C1 segment of cervical spinal cord (tissue), 14 donors: ENCODE measurements at regions not wholly inside any gene's neighbourhood (a gene's known extent, or its start where the extent isn't known, plus 50 kb on each side); places are given as distances from the start of the nearest gene placed in this dataset.

Experiments used
- DNase-seq, 14 donors: peaks; one replicate each; lab custom pipeline; 2025; lab: John Stamatoyannopoulos, UW

DNA sequence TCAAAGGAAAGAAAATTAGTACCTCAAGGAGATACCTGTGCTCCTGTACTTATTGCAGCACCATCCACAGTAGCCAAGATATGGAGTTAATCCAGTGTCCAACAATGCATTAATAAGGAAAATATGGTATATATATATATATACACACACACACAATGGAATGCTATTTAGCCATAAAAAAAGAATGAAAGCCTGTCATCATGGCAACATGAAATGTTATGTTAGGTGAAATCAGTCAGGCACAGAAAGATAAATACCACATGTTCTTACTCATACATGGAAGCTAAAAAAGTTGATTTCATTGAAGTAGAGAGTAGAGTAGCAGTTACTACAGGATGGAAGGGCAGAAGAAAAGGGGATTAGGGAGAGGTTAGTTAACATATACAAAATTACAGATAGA is 601.5 kb downstream of the ANXA1 start:
- DNase-seq, result no peak

DNA sequence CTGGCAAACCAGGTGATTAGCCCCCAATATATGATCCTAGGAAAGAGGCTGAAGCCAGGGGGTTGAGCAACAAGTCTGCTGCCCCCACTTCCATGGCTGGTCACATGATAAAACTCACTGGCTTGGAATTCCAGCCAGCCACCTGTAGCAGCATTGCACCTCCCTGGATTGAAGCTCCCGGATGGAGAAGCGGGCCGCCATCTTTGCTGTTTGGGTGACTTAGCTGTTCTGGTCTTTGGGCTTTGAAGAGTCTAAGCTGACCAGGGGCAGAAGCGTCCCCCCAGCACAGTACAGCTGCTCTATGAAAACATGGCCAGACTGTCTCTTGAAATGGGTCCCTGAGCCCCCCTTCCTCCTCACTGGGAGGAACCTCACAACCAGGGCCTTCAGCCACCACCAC is 610.2 kb downstream of the ANXA1 start:
- no peak for DNase-seq

DNA sequence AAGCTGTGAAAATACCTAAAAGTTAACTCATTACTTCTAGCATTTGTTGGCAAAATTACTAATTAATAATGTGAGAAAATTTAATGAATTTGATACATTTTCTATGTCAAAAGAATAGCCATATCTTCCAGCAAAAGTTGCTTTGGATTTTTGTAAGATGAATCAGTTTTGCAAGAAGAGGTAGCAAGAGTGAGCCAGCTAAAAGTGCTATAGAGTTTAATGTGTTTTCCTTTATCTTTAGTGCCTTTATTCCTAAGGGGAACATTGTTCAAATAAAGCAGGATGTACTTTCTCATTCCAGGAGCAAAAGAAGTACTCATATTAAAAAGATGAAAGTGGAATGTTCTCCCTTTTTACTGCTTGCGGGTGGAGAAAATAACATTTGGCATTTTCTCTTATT is 622.2 kb downstream of the ANXA1 start:
- DNase-seq, result no peak

DNA sequence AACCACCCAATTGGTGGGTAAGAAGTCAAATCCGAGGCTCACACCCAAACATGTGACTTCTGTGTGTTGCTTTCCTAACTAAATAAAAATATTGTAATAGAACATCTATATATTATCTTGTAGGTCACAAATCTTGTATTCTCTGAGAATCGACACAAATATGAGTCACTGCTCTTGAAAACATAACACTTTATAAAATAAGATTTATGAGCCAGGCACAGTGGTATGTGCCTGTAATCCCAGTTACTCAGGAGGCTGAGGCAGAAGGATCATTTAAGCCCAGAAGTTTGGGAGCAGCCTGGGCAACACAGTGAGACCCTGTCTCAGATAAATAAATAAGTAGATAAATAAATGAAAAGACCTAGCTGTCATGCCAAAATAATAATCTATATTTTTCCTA is 624.1 kb downstream of the ANXA1 start:
- no peak for DNase-seq

DNA sequence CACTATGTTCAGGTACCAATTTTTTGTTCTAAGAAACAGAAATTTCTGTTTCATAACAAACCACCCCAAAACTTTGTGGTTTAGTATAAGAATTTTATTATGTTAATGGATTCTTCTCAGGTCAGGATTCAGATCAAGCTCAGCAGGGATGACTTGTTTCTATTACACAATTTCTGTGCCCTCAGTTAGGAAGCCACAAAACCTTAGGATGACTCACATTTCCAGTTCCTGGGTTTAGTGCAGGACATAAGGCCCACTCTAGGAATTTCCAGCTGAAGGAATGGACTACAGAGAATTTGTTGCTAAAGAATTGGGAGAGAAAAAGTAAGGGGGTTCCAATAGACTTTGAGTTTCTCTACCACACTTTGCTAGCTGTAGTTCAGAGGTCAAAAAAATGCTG is 629.3 kb downstream of the ANXA1 start:
- DNase-seq, result no peak

DNA sequence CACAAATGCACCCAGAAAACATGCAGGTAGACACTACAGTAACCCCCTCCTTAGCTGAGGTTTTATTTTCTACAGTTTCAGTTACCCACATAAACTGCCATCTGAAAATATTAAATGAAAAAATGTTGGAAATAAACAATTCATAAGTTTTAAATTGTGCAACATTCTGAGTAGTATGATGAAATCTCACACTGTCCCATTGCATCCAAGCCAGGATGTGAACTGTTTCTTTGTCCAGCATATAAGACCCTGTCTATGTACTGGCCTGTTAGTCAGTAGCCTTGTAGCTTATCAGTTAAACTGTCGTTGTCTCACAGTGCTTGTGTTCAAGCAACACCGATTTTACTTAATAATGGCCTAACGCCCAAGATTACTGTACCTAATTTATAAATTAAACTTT is 630.5 kb downstream of the ANXA1 start:
- no peak for DNase-seq

DNA sequence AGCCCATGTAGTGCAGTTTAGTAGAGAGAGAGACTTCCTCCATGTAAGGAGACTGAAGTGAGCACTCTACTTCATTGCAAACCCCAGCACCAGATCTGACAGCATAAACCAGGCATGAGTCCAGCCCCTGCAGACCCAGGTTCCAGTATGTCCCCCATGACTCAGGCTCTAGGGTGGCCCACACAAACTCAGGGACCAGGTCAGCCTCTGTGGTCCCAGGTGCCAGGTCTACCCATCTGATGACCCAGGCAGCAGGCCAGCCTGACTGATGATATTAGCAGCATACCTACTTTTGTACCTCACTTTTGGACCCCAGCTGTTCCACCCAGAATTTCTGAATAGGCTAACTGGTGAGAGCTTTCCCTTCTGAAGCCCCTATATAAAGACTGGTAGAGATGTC is 647.8 kb downstream of the ANXA1 start:
- no peak for DNase-seq

DNA sequence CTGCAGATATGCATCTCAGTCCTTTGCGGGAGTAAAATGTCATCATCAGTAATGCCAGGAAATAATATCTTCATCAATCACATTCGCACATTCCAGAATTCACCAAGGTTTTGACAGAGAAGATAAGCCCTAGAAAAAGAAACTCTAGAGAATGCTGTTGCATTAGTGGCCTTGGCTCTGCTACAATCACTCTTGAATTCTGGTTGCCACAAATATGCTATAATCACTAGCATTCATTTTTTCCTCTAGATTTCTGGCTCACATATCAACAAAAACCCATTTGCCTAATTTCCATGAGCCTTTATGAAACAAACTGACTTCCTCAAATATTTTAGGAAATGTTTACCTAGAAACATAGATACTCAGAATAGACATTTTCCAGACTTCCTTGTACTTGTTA is 653.4 kb downstream of the ANXA1 start:
- DNase-seq, result no peak

DNA sequence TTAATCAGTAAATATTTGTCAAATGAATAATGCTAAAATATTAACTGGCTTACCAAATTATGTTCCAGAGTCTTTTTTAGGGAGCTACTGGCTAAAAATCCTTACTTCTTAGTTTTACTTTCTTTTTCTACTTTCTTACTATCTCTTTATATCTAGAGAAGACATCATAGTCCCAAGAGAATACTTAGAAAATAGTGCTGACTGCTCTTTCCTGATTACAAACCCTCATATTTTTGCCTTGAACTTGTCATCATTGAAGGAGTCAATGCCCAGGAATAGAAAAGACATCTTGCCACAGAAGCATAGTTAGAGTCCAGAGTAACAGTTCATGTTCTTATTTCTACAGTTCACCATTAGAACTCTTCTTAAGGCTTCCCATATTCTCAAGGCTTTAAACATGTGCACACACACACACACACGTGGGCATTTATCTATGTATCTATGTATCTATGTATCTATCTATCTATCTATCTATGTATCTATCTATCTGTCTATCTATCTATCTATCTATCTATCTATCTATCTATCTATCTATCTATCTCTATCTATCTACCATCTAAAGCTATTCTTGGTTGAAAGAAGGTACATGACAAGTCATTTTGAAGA is 654.3 kb downstream of the ANXA1 start:
- DNase-seq, result no peak

DNA sequence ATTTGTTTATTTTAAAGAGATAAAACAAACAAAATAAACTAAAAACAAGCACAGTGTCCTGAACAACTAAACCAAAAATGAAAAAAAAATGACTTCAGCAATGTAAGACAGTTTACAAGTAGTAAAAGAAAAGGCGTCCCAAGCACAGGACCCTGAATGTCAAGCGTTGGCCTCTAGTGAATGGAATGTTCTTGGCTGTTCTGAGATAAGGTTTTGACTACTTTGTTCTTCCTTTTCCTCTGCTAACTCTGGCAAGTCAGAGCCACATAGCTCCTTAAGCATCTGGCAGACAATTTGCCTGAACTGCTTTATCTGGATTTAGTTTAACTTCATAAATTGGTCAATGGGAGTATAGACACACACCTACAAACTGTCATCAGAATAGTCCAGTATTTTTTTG is 655.2 kb downstream of the ANXA1 start:
- DNase-seq, result no peak

DNA sequence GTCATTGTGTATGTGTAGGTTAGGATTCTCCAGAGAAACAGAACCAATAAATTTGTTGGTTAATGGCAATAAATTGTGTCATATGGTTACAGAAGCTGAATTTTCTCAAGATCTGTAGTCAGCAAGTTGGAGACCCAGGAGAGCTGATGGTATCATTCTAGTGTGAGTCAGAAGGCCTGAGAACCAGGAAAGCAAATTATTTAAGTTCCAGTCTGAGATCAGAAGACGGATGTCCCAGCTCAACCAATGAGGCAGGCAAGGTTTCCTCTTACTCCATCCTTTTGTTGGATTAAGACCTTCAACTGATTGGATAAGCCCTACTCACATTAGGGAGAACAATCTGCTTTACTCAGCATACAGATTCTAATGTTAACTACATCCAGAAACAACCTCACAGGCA is 656.3 kb downstream of the ANXA1 start:
- no peak for DNase-seq

DNA sequence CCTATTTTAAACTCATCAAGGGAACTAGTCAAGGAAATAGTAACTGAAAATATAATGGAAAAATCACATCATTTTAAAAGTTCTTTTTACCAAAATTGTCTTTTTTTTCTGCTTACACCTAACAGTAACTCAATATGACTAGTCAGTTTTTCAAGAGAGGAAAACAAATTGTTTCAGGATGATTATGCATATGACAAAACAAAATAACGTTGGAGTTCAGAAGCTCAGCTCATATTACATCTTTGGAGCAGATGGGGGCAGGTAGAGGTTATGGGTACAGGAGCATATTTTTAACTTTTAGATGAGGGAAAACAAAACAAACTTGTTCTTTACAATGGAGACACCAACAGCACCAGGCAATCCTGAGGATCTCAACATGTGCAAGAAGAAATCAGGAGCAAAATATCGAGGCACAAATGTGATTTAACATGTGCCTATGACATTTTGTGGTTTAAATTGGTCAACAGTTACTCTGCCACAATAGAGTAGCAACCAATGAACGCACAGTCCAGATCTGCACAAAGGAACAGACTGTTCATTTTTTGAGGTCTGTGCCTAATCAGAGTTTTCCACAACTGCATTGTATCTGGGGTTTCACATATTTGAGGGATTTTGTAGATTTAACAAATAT is 659.0 kb downstream of the ANXA1 start:
- DNase-seq, result no peak

DNA sequence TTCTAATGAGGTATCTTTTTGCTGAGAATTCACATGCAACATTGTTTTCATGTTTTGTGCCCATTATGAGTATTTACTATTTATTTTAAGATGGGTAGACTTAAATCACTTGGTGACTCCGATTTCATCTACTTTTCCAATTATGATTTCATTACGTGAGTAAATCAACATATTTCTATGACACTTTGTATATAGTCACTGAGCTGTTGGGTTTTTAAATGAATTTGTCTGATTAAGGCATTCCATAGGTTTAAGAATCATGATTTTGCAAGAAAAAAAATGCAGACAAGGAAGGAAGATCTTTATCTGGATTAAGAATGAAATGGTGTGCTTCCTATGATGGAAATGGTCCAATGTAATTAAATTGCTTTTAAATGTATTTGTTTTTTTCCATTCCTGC is 661.9 kb downstream of the ANXA1 start:
- DNase-seq, result no peak

DNA sequence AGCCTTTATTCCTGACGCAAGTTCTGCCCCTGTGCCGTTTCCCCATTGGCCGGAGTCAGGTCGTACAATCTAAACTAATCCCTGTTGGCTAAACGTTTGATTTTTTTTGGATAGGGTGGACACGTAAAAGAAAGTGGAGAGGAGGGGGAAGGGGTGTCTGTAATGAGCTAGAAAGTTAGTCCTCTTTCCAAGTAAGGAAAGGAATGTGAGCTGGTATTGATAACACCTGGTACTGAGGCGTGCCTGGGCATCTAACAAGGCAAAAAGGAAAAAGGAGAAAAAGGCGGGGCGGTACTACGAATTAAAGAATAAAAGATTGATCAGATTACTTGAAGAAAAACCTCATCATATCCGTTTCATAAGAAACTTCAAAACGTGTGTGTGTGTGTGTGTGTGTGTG is 665.2 kb downstream of the ANXA1 start:
- DNase-seq, result no peak

DNA sequence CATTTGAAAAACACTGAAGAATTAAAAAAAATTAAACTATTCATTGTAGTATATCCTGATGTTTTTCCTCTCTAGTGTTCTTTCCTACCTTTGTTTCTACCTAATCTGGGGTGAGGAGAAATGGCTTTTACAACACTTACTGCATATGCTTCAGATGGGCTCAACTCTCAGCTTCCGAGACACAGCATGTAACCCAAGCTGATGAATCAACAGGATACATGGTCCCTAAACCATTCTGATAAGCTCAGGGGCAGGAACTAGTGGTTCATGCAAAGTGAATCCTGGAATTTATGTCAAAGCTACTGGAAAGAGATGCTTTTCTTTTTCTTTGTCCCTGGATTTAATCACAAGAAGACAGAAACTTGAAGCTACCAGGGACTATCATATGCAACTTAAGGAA is 672.5 kb upstream of the RORB start:
- no peak for DNase-seq

DNA sequence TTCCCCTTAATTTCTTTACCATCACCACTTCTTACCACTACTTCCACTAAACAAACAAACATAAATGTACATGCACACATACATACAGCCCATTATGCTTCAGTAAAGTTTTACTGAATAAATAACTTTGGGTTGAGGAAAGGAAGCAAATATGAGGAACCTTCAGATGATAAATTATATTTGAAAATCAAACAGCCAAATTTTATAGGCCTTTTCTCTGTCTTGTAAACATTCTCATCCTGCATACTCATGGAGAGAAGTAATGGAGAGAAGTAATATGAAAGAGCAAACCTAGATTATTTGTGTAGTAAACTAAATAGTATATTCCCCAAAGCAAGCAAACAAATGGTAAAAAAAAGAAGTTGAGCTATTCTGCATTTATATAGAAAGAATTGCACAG is 658.3 kb upstream of the RORB start:
- DNase-seq, result no peak

DNA sequence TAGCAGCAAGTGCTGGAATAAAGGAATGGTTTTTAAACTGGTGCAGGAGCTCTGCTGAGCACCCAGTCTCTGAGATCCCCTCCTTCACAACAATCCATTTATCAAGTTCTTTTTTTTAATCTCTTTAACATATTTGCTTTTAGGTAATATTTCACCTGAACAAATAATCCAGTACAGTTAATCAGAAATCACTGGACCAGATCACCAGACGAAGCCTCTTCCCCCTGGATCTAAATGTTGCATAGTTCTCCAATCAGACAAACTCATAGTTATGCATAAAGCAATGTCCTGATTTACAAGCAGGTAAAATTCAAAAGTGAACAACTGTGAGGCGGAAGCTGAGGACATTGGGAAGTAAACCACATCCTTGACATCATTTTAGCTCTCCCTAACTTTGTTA is 657.7 kb upstream of the RORB start:
- no peak for DNase-seq

DNA sequence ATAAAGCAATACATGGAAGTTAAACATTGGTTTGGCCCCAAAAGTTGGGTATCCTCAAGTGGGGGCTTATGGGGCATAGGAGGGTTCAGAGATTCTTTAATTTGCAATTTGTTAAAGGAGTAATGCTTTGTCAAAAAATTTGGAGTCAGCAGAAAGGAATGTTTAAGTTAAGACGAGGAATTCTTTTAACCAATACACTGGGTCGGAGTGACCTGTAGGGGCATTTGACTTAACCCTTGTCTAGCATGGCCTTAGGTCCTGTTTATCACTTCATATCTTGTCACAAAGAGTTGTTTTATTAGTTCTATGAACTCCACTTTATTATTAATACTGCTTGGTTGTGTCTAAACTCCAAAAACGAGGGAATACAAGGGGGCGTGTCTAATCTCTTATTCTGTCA is 656.1 kb upstream of the RORB start:
- DNase-seq, result no peak

DNA sequence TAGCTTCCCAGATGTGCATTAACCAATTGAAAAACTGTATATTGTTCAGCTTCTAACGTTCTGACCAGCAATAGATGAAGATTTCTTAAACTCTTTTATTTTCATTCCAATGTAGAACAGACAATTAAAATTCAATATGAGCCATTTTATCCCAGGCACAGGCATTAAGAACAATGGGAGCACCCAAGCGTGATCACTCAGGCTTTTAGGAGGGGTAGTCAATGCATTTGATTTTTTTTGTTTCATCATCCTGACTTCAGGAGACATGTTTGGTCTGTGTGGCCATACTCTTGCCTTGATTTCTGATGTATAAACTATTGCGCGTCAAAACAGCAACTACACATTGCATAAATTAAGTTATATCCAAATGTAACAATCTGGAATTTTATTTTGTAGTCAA is 653.0 kb upstream of the RORB start:
- no peak for DNase-seq

DNA sequence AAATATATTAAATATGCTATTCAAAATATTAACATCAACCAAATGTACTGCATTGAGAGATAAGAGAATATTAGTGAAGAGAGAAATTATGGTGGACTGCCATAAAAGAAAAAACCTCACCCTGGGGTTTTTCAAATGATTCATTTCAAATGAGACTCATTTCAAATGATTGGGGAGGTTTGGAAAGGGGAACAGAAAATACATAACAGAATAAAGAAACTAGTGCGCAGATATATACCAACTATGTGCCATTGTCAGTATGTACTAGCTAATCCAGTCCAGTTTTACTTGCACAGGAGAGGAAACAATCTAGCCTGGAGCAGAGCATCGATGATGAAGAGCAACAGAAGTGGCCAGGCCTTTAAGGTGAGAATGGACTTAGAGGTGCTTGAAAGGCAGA is 651.6 kb upstream of the RORB start:
- no peak for DNase-seq

DNA sequence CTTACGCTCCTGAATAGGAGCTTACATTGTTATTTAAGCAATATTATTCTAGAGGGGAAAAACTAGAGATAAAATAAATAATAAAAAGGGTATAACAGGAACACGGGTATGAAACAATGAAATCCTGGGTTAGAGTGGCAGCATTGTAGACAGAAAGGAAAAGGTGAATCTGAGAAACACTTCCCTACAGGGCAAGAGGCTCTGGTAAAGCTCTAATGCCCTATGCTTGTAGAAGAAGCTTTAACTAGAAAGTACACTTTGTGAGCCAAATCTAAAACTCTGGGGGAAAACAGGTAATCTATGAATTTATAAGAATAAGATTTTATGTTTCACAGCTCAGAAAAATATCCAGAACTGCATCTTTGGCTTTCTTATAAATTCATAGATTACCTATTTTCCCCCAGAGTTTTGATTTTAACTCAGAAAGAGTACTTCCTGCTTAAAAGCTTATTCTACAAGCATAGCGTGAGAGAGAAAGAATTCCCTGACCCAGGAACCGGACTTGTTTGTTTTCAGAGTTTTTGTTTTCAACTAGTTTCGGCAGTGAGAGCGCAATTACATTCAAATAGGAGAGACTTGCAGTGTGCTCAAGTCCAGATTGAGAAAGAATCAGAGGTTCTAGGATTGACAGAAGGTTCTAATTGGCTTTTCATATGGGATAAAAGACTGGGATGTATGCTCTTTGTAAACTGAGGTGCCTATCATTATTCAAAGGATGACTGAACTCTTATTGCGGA is 651.0 kb upstream of the RORB start:
- DNase-seq, result no peak

DNA sequence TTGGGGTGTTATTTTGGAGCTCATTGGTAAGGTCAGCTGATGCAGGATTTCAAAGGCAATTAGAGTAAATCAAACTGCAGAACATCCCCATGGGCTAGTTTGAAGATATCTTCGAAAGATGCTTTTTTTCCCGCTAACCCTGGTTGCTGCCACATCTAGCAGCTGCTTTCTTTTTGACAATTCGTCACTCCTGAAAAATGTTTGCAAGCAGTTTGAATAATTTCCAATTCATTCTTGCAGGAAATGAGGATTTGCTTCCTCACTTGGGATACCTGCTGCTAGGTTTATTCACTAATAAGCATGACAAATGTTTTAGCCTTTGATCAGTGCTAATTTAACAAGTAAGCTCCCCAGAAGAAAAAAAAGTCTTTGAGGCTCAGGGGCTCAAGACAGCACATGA is 649.6 kb upstream of the RORB start:
- DNase-seq, result no peak

DNA sequence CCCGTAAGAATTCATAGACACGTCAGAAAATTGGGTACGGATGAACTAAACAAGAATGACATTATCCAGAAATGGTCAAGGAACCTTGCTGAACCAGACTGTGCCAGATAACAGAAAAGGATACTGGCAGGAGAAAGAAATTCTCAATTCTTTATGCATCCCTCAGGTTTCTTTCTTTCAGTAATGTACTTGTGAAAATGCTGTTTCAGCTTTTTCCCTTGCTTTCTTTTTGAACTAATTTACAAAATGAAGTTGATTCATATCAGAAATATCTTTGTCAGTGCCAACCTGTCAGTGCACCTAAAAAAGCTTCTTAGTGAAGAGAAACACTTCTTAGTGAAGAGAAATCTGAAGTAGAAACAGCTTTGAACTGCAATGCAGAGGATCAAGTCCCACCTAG is 643.6 kb upstream of the RORB start:
- no peak for DNase-seq
